Mucosa of stomach (tissue), 1 donor: ENCODE measurements at regions not wholly inside any gene's neighbourhood (a gene's known extent, or its start where the extent isn't known, plus 50 kb on each side); places are given as distances from the start of the nearest gene placed in this dataset.

ENCODE experiments used
- H3K27me3 ChIP-seq: one replicate; pipeline ENCODE4 v1.7.0; 2013; ENCODE audit warnings: mild to moderate bottlenecking, low read length; ENCODE audit not compliant: control insufficient read depth, insufficient read depth
- H3K36me3 ChIP-seq: one replicate; pipeline ENCODE4 v1.7.0; 2013; ENCODE audit warnings: low read length; ENCODE audit not compliant: control insufficient read depth, insufficient read depth
- H3K4me1 ChIP-seq: one replicate; pipeline ENCODE4 v1.7.0; 2013; ENCODE audit warnings: mild to moderate bottlenecking, low read length; ENCODE audit not compliant: control insufficient read depth, insufficient read depth
- H3K4me3 ChIP-seq: one replicate; pipeline ENCODE4 v1.7.0; 2013; ENCODE audit warnings: low read length
- H3K9ac ChIP-seq: one replicate; pipeline ENCODE4 v1.7.0; 2013; ENCODE audit warnings: mild to moderate bottlenecking, low read length, moderate library complexity
- H3K9me3 ChIP-seq: one replicate; pipeline ENCODE4 v1.7.0; 2013; ENCODE audit warnings: mild to moderate bottlenecking, low read length, moderate library complexity; ENCODE audit not compliant: control insufficient read depth
- donor health status: Pancreatic carcinoma.

GRCh38 chr15:62572797-62573196, 407.7 kb upstream of the C2CD4B start:
- H3K9me3 ChIP-seq, result no peaks in the 10 kb centered on the region
- H3K4me1 ChIP-seq, result peaks cover 35% of the 10 kb centered on the region
- no peaks in the 10 kb centered on the region for H3K36me3 ChIP-seq
- H3K4me3 ChIP-seq, result no peak overlapping the region
- H3K27me3 ChIP-seq, result no peaks in the 10 kb centered on the region
- H3K9ac ChIP-seq, result no peak overlapping the region

GRCh38 chr15:62573876-62574275, 408.8 kb upstream of the C2CD4B start:
- H3K27me3 ChIP-seq, result no peaks in the 10 kb centered on the region
- H3K4me1 ChIP-seq, result peaks cover 24% of the 10 kb centered on the region
- no peak overlapping the region for H3K4me3 ChIP-seq
- no peaks in the 10 kb centered on the region for H3K9me3 ChIP-seq
- H3K9ac ChIP-seq, result no peak overlapping the region
- H3K36me3 ChIP-seq, result no peaks in the 10 kb centered on the region

DNA sequence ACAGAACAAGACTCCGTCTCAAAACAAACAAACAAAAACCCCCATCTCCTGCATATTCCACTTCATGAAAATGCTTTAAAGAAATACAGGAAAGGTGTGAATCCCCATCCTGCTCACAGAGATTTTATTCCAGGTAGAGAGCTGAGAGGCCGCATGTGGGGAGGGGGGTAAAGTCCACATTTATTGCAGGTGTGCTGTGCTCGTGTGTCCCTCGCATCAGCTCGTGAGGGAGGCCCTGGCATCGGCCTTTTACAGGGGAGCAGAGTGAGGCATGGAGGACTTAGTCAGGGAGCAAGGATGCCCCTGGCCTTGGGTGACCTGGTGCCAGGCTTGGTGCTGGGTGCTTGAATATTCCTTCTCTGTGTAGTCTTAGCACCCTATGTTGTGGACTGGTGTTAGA, 413.5 kb upstream of the C2CD4B start:
- Histone ChIP-seq H3K36me3 (no peaks in the 10 kb centered on the region), H3K4me3 (no peak overlapping the region), H3K4me1 (peaks cover 4% of the 10 kb centered on the region), H3K27me3 (no peaks in the 10 kb centered on the region), H3K9me3 (no peaks in the 10 kb centered on the region), H3K9ac (no peak overlapping the region)

- Histone ChIP-seq H3K36me3 (no peaks in the 10 kb centered on the region), H3K4me3 (no peak overlapping the region), H3K9me3 (no peaks in the 10 kb centered on the region), H3K9ac (no peak overlapping the region), H3K4me1 (peaks cover 4% of the 10 kb centered on the region), H3K27me3 (no peaks in the 10 kb centered on the region)
Measured at GRCh38 chr15:62578960-62579359, 413.9 kb upstream of the C2CD4B start.

- H3K4me3 ChIP-seq, result no peak overlapping the region
- H3K9ac ChIP-seq, result no peak overlapping the region
- no peaks in the 10 kb centered on the region for H3K36me3 ChIP-seq
- H3K27me3 ChIP-seq, result no peaks in the 10 kb centered on the region
- peaks cover 4% of the 10 kb centered on the region for H3K4me1 ChIP-seq
- H3K9me3 ChIP-seq, result no peaks in the 10 kb centered on the region
Measured at GRCh38 chr15:62579842-62580241, 414.8 kb upstream of the C2CD4B start.

GRCh38 chr15:62582580-62582979, 417.5 kb upstream of the C2CD4B start:
- Histone ChIP-seq H3K9me3 (no peaks in the 10 kb centered on the region), H3K27me3 (no peaks in the 10 kb centered on the region), H3K9ac (no peak overlapping the region), H3K4me3 (no peak overlapping the region), H3K4me1 (peaks cover 4% of the 10 kb centered on the region), H3K36me3 (no peaks in the 10 kb centered on the region)

GRCh38 chr15:62584301-62585235, 419.5 kb upstream of the C2CD4B start:
- Histone ChIP-seq H3K9me3 (no peaks in the 10 kb centered on the region), H3K36me3 (no peaks in the 10 kb centered on the region), H3K9ac (no peak overlapping the region), H3K27me3 (no peaks in the 10 kb centered on the region), H3K4me1 (peaks cover 13% of the 10 kb centered on the region), H3K4me3 (no peak overlapping the region)

- H3K27me3 ChIP-seq, result no peaks in the 10 kb centered on the region
- H3K36me3 ChIP-seq, result no peaks in the 10 kb centered on the region
- H3K4me1 ChIP-seq, result peaks cover 28% of the 10 kb centered on the region
- H3K4me3 ChIP-seq, result no peak overlapping the region
- no peaks in the 10 kb centered on the region for H3K9me3 ChIP-seq
- no peak overlapping the region for H3K9ac ChIP-seq
Measured at GRCh38 chr15:62588938-62589670, 424.0 kb upstream of the C2CD4B start.

- Histone ChIP-seq H3K9me3 (no peaks in the 10 kb centered on the region), H3K27me3 (no peaks in the 10 kb centered on the region), H3K36me3 (no peaks in the 10 kb centered on the region), H3K9ac (no peak overlapping the region), H3K4me1 (peaks cover 28% of the 10 kb centered on the region), H3K4me3 (no peak overlapping the region)
Measured at GRCh38 chr15:62591842-62592838, 427.1 kb upstream of the C2CD4B start.

DNA sequence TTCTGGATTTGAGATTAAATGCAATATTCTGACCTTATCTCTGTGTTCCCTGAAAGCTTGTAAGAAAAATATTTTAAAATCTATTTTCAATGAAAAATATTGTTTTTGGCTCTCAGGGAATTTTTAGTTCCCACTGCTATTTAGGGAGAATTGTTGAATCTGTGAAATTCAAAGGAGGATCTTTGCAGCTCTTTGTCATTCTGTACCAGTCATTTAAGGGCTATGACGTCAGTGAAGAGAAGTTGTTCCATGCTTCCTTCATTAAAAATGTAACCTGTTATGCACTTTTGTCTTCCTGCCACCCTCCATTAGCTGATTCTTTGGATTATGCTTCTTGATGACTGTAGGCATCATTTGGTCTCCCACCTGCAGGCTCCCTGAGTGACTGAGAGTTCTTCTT, 427.8 kb upstream of the C2CD4B start:
- H3K9ac ChIP-seq, result no peak overlapping the region
- H3K4me3 ChIP-seq, result no peak overlapping the region
- no peaks in the 10 kb centered on the region for H3K27me3 ChIP-seq
- peaks cover 28% of the 10 kb centered on the region for H3K4me1 ChIP-seq
- H3K36me3 ChIP-seq, result no peaks in the 10 kb centered on the region
- H3K9me3 ChIP-seq, result no peaks in the 10 kb centered on the region

DNA sequence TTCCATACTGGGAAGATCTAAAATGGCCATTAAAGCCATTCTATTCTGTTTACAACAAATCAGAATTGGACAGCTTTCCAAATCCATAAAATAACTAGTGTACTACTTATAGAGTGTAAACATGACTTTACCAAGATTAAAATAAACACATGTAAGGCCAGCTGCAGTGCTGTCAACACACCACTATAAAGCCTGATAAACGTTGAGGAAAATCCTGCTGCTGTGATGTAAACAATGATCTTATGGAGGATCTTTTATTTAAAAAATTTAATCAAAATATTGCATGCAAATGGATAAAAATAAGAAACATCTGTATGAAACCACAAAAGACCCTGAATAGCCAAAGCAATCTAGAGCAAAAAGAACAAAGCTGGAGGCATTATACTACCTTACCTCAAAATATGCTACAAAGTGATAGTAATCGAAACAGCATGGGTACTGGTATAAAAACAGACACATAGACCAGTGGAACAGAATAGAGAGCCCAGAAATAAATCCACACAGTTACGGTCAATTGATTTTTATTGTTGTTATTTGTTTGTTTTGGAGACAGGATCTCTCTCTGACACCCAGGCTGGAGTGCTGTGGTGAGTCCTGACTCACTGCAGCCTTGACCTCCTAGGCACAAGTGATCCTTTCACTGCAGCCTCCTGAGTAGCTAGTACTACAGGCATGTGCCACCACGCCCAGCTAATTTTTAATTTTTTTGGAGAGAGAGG, 428.8 kb upstream of the C2CD4B start:
- H3K36me3 ChIP-seq, result no peaks in the 10 kb centered on the region
- no peaks in the 10 kb centered on the region for H3K9me3 ChIP-seq
- H3K9ac ChIP-seq, result no peak overlapping the region
- peaks cover 27% of the 10 kb centered on the region for H3K4me1 ChIP-seq
- no peaks in the 10 kb centered on the region for H3K27me3 ChIP-seq
- no peak overlapping the region for H3K4me3 ChIP-seq
